ENCODE measurements at regions not wholly inside any gene's neighbourhood (a gene's known extent, or its start where the extent isn't known, plus 50 kb on each side); places are given as distances from the start of the nearest gene placed in this dataset.

GRCh38 chr20:57909763-57910331, 200.0 kb upstream of the PMEPA1 start:
- no peaks in the 10 kb centered on the region for H4K20me1 ChIP-seq (replicated peaks; ENCODE audit: control insufficient read depth, extremely low read depth, insufficient read depth, low read length)
- TF ChIP-seq FOS (IDR thresholded peaks at IDR 0.05; ENCODE audit: borderline replicate concordance, insufficient read depth, low read length) (no peak), JUN (IDR thresholded peaks at IDR 0.05; ENCODE audit: borderline replicate concordance, insufficient read depth, insufficient read length, low read depth) (no peak), MAX (IDR thresholded peaks at IDR 0.05; ENCODE audit: insufficient read depth, insufficient read length) (no peak), GATA2 (IDR thresholded peaks at IDR 0.05; ENCODE audit: insufficient read depth, insufficient read length, low read depth, low read length) (no peak), EZH2 (IDR thresholded peaks at IDR 0.05; ENCODE audit: borderline replicate concordance, low read depth, low read length, severe bottlenecking) (no peak), POLR2A (IDR thresholded peaks at IDR 0.05; ENCODE audit: low read depth, low read length) (no peak), MYC (IDR thresholded peaks at IDR 0.05; ENCODE audit: low read depth, low read length) (no peak), POLR2AphosphoS5 (IDR thresholded peaks at IDR 0.05; ENCODE audit: insufficient read depth, low read depth, low read length) (no peak), CTCF (IDR thresholded peaks at IDR 0.05; ENCODE audit: extremely low read depth in 1 of 2, insufficient read depth in 1 of 2, low read depth in 1 of 2, low read length in 2 of 2) (no peak)
- no peak overlapping the region for H3K9ac ChIP-seq (replicated peaks; ENCODE audit: extremely low read depth, insufficient read depth, low read length)
- intact Hi-C loops (cut with micrococcal nuclease) (no loop called here), dilution Hi-C loops (cut with MboI; ENCODE audit: extremely low pct_ligation_motif_present, low sequenced_read_pairs) (no loop called here)
- CTCF ChIA-PET: no interaction called here
- H2AFZ ChIP-seq (ENCODE audit: low read depth, low read length): no peak overlapping the region
- H3K4me2 ChIP-seq (ENCODE audit: insufficient read depth, low read length): no peak overlapping the region
- no peaks in the 10 kb centered on the region for H3K4me1 ChIP-seq (ENCODE audit: control insufficient read depth, extremely low read depth, insufficient read depth, low read length)
- POLR2A ChIA-PET: no interaction called here
- no peak overlapping the region for H3K27ac ChIP-seq (ENCODE audit: insufficient read depth, low read depth, low read length)
- H3K9me3 ChIP-seq (replicated peaks; ENCODE audit: control insufficient read depth, insufficient read depth, low read length): no peaks in the 10 kb centered on the region
- no peaks in the 10 kb centered on the region for H3K36me3 ChIP-seq (ENCODE audit: control insufficient read depth in 2 of 2, extremely low read depth in 1 of 2, insufficient read depth in 2 of 2, low read length in 2 of 2)
- no peaks in the 10 kb centered on the region for H3K9me1 ChIP-seq (replicated peaks; ENCODE audit: control insufficient read depth, extremely low read depth, insufficient read depth, low read length)
- no TSS peak for BruUV-seq (replicated peaks)
- no peaks in the 10 kb centered on the region for H3K79me2 ChIP-seq (ENCODE audit: control insufficient read depth, insufficient read depth, low read length)
- H3K27me3 ChIP-seq (ENCODE audit: control insufficient read depth in 2 of 2, insufficient read depth in 2 of 2, low read length in 2 of 2): no peaks in the 10 kb centered on the region
- DNase-seq (ENCODE audit: low read depth, low spot score) (no peak), FAIRE-seq (no peak)
- no peak overlapping the region for H3K4me3 ChIP-seq (replicated peaks in 1 of 3; ENCODE audit: insufficient read depth in 1 of 3, low read depth in 1 of 3, low read length in 3 of 3)
